ENCODE measurements at regions not wholly inside any gene's neighbourhood (a gene's known extent, or its start where the extent isn't known, plus 50 kb on each side); places are given as distances from the start of the nearest gene placed in this dataset.

DNA sequence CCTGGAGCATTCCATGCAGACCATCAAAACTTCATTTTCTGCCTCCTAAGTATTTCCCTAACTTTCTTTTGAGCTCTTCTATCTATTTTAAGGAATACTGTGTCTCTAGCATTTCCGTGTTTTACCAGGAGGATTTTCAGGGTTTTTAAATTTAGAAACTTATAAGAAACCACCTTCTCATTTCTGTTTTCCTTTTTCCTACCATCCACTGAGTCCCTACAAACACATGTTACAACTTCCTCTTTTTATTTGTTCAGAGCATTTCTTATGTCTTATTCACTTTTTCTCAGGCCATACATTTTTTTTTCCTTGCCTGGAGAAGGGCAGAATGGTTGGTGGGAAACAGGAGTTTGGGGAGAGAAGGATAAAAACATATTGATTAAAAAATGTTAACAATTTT is 130.0 kb upstream of the BMP5 start:
- DNase-seq, result no peak

GRCh38 chr6:56004426-56004825 is 129.0 kb upstream of the BMP5 start:
- DNase-seq, result no peak

GRCh38 chr6:56003616-56004015 is 128.2 kb upstream of the BMP5 start:
- no peak for DNase-seq

- no peak for DNase-seq
Observed at GRCh38 chr6:56002336-56002735, 126.9 kb upstream of the BMP5 start.

DNA sequence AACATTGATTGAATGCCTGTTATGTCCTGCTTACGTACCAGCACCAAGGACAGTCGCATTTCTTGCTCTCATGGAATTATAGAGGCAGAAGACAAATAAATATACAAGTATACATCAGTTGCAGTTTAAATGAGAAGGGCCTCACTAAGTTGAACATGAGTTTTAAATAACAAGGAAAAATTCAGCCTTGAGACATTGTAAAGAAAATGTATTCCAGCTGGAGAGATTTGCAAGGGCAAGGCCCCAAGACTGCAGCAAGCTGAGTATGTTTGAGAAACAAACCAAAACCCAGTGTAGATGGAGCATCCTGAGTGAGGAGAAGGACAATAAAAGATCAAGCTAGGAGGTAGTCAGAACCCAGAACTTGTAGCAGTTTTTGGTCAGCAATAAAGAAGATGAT is 123.2 kb upstream of the BMP5 start:
- DNase-seq, result no peak

GRCh38 chr6:55997223-55997874 is 122.0 kb upstream of the BMP5 start:
- DNase-seq, result no peak

DNA sequence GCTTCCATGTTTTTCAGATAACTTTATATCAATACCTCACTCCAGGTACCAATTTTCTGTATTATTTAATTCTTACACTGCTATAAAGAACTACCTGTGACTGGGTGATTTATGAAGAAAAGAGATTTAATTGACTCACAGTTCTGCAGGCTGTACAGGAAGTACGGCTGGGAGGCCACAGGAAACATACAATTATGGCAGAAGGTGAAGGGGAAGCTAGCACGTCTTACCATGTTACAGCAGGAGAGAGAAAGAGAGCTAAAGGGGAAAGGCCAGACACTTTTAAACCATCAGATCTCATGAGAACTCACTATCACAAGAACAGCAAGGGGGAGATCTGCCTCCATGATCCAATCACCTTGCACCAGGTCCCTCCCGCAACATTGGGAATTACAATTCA is 119.1 kb upstream of the BMP5 start:
- no peak for DNase-seq

DNA sequence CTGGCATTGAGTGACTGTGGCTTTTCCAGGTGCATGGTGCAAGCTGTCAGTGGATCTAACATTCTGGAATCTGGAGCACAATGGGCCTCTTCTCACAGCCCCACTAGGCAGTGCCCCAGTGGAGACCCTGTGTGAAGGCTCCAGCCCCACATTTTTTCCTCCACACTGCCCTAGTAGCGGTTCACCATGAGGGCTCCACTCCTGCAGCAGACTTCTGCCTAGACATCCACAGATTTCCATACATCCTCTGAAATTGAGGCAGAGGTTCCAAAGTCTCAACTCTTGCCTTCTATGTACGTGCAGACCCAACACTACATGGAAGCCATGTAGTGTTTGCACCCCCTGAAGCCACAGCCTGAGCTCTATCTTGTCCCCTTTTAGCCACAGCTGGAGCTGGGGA is 118.0 kb upstream of the BMP5 start:
- DNase-seq, result no peak

- no peak for DNase-seq
Observed at GRCh38 chr6:55992546-55992945, 117.2 kb upstream of the BMP5 start.

- no peak for DNase-seq
Observed at GRCh38 chr6:55985309-55985708, 109.9 kb upstream of the BMP5 start.

- DNase-seq, result no peak
Observed at GRCh38 chr6:55983861-55984260, 108.5 kb upstream of the BMP5 start.

GRCh38 chr6:55981660-55982059 is 106.3 kb upstream of the BMP5 start:
- DNase-seq, result no peak

- peak; percentile 47 for DNase-seq
Observed at GRCh38 chr6:55980627-55981211, 105.3 kb upstream of the BMP5 start.

- no peak for DNase-seq
Observed at GRCh38 chr6:55979526-55979925, 104.1 kb upstream of the BMP5 start.

GRCh38 chr6:55977959-55978665 is 102.7 kb upstream of the BMP5 start:
- no peak for DNase-seq

DNA sequence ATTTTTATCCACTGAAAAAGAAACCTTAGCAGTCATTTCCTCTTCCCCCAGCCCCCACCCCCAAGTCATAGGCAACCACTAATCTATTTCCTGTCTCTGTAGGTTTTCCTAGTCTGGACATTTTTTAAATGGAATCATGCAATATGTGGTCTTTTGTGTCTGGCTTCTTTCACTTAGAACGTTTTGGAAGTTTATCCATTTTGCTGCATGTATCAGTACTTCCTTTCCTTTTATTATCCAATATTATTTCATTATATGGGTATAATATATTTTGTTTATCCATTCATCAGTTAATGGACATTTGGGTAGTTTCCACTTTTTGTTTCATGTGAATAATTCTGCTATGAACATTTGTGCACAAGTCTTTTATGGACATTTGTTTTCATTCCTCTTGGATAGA is 99.3 kb upstream of the BMP5 start:
- no peak for DNase-seq

- no peak for DNase-seq
Observed at GRCh38 chr6:55972091-55972490, 96.7 kb upstream of the BMP5 start.

GRCh38 chr6:55969526-55969925 is 94.1 kb upstream of the BMP5 start:
- no peak for DNase-seq

GRCh38 chr6:55968926-55969325 is 93.5 kb upstream of the BMP5 start:
- DNase-seq, result no peak

- no peak for DNase-seq
Observed at GRCh38 chr6:55964136-55964535, 88.7 kb upstream of the BMP5 start.

DNA sequence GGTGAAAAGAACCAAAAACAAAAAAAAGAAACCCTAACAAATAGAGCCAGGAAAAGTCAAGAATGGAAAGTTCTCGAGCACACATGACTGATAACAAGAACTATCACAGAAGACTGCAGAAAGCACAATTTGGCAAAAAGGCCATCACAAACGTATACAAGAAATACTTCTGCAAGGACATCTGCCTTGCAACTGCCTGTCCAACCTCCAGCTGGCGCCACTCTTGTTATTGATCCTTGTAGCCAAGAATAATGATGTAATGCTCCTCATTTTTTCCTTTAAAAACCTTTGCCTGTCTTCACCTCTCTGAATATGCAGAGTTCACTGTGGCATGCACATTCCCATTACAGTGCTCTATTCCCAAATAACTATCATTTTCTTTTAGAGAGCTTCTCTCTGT is 87.9 kb upstream of the BMP5 start:
- no peak for DNase-seq

DNA sequence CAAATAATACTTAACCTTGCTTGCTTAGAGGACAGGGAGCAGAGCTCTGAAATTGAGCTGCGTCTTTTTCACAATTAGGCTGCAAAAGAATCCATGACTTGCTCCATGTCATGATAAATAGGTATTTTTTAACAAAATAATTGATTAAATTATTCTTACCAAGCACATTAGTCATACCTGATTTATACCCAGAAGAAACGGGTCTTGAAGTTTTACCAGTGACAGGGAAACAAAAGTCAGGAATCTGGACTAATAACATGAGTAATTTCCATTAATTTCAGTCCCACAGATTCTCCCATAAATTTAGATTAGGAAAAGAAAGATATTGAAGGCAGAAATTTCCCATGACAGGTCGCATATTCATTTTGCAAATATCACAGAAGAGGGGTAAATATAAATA is 85.0 kb upstream of the BMP5 start:
- DNase-seq, result no peak

DNA sequence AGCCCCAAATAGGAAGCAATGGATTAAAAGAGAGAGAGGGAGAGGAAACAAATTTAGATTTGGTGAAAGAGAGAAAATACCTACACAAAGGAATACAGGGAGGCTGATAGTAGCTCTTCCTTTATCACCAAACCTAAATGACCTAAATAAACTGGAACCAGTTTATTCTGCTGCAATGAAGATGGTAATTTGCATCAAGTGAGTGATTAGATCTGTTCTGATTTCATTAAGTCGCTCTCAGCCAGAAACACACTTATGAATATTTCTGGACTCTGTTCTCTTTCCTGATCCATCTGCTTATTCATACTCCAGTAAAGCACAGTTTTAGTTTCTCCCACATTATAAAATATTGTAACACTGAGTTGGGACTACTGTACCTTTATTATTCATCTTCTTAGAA is 83.4 kb upstream of the BMP5 start:
- DNase-seq, result no peak

- no peak for DNase-seq
Observed at GRCh38 chr6:55957961-55958422, 82.6 kb upstream of the BMP5 start.

GRCh38 chr6:55955684-55956083 is 80.3 kb upstream of the BMP5 start:
- DNase-seq, result no peak

All from COR-L47 (cell line).